ENCODE measurements at regions not wholly inside any gene's neighbourhood (a gene's known extent, or its start where the extent isn't known, plus 50 kb on each side); places are given as distances from the start of the nearest gene placed in this dataset.

DNA sequence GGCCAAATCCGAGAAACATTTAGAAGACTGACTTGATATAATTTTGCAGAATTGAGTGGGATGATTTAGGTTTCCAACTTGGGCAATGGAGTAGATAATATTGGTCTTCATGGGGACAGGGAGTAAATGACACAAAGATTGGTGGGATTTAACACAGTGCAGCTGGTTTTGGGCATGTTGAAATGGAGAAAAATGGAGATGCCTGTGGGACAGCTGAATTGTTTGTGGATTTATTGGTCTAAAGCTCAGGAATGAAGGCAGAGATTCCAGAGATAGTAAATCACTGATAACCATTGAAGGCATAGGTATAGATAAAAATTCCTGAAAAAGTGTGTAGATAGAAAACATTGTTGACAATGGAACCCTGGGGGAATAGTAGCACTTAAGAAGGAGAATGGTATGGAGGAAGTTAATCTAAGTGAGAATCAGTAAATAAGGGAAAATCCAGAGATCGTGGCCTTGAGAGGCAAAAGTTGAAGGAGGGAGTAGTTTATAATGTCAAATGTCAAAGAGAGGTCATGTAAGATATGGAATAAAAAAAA lies 120.9 kb upstream of the ATP2B1 start:
- Histone ChIP-seq H3K4me2 (ENCODE audit: low read length) (no peak overlapping the region), H3K9me3 (ENCODE audit: low read length) (no peaks in the 10 kb centered on the region), H3F3A (ENCODE audit: insufficient read depth, low read length, poor library complexity, severe bottlenecking) (no peaks in the 10 kb centered on the region), H3K27ac (ENCODE audit: low read length) (no peak overlapping the region), H3K79me2 (replicated peaks; ENCODE audit: insufficient read depth, low read length) (no peaks in the 10 kb centered on the region), H4K20me1 (ENCODE audit: insufficient read depth) (no peaks in the 10 kb centered on the region), H3K4me3 (ENCODE audit: low read length) (no peak overlapping the region), H3K36me3 (ENCODE audit: insufficient read depth, low read length) (no peaks in the 10 kb centered on the region), H3K27me3 (ENCODE audit: insufficient read depth, low read depth, low read length) (no peaks in the 10 kb centered on the region), H3K9me2 (ENCODE audit: insufficient read depth, low read length) (no peaks in the 10 kb centered on the region), H3K9ac (ENCODE audit: low read length) (no peak overlapping the region), H2AFZ (ENCODE audit: low read depth, low read length) (no peak overlapping the region)
- no peak for TF ChIP-seq MXI1 (conservative IDR thresholded peaks at IDR 0.05; ENCODE audit: poor library complexity, severe bottlenecking)
- TF ChIP-seq, protein P1, sequence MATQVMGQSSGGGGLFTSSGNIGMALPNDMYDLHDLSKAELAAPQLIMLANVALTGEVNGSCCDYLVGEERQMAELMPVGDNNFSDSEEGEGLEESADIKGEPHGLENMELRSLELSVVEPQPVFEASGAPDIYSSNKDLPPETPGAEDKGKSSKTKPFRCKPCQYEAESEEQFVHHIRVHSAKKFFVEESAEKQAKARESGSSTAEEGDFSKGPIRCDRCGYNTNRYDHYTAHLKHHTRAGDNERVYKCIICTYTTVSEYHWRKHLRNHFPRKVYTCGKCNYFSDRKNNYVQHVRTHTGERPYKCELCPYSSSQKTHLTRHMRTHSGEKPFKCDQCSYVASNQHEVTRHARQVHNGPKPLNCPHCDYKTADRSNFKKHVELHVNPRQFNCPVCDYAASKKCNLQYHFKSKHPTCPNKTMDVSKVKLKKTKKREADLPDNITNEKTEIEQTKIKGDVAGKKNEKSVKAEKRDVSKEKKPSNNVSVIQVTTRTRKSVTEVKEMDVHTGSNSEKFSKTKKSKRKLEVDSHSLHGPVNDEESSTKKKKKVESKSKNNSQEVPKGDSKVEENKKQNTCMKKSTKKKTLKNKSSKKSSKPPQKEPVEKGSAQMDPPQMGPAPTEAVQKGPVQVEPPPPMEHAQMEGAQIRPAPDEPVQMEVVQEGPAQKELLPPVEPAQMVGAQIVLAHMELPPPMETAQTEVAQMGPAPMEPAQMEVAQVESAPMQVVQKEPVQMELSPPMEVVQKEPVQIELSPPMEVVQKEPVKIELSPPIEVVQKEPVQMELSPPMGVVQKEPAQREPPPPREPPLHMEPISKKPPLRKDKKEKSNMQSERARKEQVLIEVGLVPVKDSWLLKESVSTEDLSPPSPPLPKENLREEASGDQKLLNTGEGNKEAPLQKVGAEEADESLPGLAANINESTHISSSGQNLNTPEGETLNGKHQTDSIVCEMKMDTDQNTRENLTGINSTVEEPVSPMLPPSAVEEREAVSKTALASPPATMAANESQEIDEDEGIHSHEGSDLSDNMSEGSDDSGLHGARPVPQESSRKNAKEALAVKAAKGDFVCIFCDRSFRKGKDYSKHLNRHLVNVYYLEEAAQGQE (IDR thresholded peaks at IDR 0.05; ENCODE audit: borderline replicate concordance): no peak
- no peak for TF ChIP-seq EZH2 (IDR thresholded peaks at IDR 0.05; ENCODE audit: borderline replicate concordance, insufficient read depth, low read length, poor library complexity, severe bottlenecking)

DNA sequence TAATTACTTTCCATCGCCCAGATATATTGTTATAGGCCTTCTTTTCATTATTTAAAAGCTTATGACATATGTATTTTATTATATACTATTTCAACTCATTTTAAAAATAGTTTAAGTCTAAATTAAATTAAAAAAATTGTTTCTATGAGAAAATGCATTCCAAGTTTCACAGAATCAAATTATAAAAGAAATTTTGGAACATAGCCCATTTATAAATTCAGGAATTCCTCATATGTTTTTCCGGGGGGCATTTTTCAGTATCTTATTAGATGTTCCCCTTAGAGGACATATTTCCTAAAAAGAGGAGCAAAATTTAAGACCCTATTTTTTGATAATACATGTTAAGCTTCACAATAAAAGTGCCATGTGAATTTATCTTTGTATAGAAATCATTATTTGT lies 119.9 kb upstream of the ATP2B1 start:
- Histone ChIP-seq H3K4me2 (ENCODE audit: low read length) (no peak overlapping the region), H3K9ac (ENCODE audit: low read length) (no peak overlapping the region), H3K9me3 (ENCODE audit: low read length) (no peaks in the 10 kb centered on the region), H2AFZ (ENCODE audit: low read depth, low read length) (no peak overlapping the region), H3K36me3 (ENCODE audit: insufficient read depth, low read length) (no peaks in the 10 kb centered on the region), H3K27ac (ENCODE audit: low read length) (no peak overlapping the region), H3K27me3 (ENCODE audit: insufficient read depth, low read depth, low read length) (no peaks in the 10 kb centered on the region), H3K79me2 (replicated peaks; ENCODE audit: insufficient read depth, low read length) (no peaks in the 10 kb centered on the region), H3F3A (ENCODE audit: insufficient read depth, low read length, poor library complexity, severe bottlenecking) (no peaks in the 10 kb centered on the region), H3K4me3 (ENCODE audit: low read length) (no peak overlapping the region), H3K9me2 (ENCODE audit: insufficient read depth, low read length) (no peaks in the 10 kb centered on the region), H4K20me1 (ENCODE audit: insufficient read depth) (no peaks in the 10 kb centered on the region)
- no peak for TF ChIP-seq TAF1 (IDR thresholded peaks at IDR 0.05; ENCODE audit: low read depth)
- TF ChIP-seq, protein P1 (IDR thresholded peaks at IDR 0.05; ENCODE audit: borderline replicate concordance): no peak
- TF ChIP-seq POLR2AphosphoS5 (IDR thresholded peaks at IDR 0.05): no peak
- TF ChIP-seq RAD21 (conservative IDR thresholded peaks at IDR 0.05): no peak
- no peak for TF ChIP-seq EZH2 (IDR thresholded peaks at IDR 0.05; ENCODE audit: borderline replicate concordance, insufficient read depth, low read length, poor library complexity, severe bottlenecking)

DNA sequence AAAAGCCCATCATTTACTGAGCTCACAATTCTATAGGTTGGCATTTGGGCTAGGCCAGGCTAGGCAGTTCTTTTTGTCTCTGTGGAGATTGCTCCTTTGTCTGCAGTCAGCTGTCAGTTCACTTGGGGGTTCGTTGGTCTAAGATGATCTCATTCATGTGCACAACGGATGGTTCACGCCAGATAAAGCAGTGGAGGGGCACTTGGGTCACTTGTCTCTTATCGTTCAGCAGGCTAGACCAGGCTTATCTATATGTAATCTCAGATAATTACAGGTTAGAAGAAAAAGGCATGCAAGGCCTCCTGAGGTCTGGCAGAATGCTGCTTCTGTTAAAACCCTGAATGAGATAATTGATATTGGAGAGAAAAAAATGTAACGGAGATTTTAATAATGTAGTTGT lies 119.0 kb upstream of the ATP2B1 start:
- no peaks in the 10 kb centered on the region for H3K79me2 ChIP-seq (replicated peaks; ENCODE audit: insufficient read depth, low read length)
- no peak overlapping the region for H2AFZ ChIP-seq (ENCODE audit: low read depth, low read length)
- no peaks in the 10 kb centered on the region for H3K9me2 ChIP-seq (ENCODE audit: insufficient read depth, low read length)
- no peaks in the 10 kb centered on the region for H3K36me3 ChIP-seq (ENCODE audit: insufficient read depth, low read length)
- H3K9ac ChIP-seq (ENCODE audit: low read length): no peak overlapping the region
- H3K4me2 ChIP-seq (ENCODE audit: low read length): no peak overlapping the region
- H3K27ac ChIP-seq (ENCODE audit: low read length): no peak overlapping the region
- no peaks in the 10 kb centered on the region for H3F3A ChIP-seq (ENCODE audit: insufficient read depth, low read length, poor library complexity, severe bottlenecking)
- no peak for TF ChIP-seq EP300 (conservative IDR thresholded peaks at IDR 0.05; ENCODE audit: poor library complexity, severe bottlenecking)
- TF ChIP-seq, protein P2, sequence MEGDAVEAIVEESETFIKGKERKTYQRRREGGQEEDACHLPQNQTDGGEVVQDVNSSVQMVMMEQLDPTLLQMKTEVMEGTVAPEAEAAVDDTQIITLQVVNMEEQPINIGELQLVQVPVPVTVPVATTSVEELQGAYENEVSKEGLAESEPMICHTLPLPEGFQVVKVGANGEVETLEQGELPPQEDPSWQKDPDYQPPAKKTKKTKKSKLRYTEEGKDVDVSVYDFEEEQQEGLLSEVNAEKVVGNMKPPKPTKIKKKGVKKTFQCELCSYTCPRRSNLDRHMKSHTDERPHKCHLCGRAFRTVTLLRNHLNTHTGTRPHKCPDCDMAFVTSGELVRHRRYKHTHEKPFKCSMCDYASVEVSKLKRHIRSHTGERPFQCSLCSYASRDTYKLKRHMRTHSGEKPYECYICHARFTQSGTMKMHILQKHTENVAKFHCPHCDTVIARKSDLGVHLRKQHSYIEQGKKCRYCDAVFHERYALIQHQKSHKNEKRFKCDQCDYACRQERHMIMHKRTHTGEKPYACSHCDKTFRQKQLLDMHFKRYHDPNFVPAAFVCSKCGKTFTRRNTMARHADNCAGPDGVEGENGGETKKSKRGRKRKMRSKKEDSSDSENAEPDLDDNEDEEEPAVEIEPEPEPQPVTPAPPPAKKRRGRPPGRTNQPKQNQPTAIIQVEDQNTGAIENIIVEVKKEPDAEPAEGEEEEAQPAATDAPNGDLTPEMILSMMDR (IDR thresholded peaks at IDR 0.05; ENCODE audit: poor library complexity, severe bottlenecking): no peak
- no peaks in the 10 kb centered on the region for H4K20me1 ChIP-seq (ENCODE audit: insufficient read depth)
- H3K9me3 ChIP-seq (ENCODE audit: low read length): no peaks in the 10 kb centered on the region
- H3K27me3 ChIP-seq (ENCODE audit: insufficient read depth, low read depth, low read length): no peaks in the 10 kb centered on the region
- no peak overlapping the region for H3K4me3 ChIP-seq (ENCODE audit: low read length)

Measured in neural cell (in vitro differentiated cells).